ENCODE measurements at regions not wholly inside any gene's neighbourhood (a gene's known extent, or its start where the extent isn't known, plus 50 kb on each side); places are given as distances from the start of the nearest gene placed in this dataset.

DNA sequence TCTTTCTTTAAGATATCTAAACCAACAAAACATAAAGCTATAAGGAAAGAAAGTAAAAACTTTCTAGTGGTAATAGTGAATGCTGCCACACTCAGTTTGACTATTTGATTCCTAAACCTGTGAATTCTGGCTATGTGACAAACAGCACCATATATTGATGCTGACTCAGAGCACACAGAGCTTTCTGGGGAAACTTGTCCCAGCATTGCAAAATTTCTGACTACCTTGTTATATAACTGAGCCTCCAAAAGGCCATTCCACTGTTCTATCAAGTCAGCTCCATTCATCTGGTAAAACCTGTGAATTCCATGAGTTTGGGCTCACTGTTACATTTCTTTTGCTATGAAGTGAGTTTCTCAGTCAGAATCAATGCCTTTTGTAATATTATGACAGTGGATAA is 1229.7 kb downstream of the PCDH18 start:
- TF ChIP-seq CTCF (IDR thresholded peaks at IDR 0.05; ENCODE audit: insufficient read depth, low read length, poor library complexity, severe bottlenecking) (no peak), EZH2phosphoT487 (conservative IDR thresholded peaks at IDR 0.05; ENCODE audit: low read length) (no peak)

All from SU-DHL-6 (cell line).